ENCODE measurements at regions not wholly inside any gene's neighbourhood (a gene's known extent, or its start where the extent isn't known, plus 50 kb on each side); places are given as distances from the start of the nearest gene placed in this dataset.

- no peak for DNase-seq
Measured at GRCh38 chr14:85425507-85425906, 104.4 kb upstream of the FLRT2 start.

DNA sequence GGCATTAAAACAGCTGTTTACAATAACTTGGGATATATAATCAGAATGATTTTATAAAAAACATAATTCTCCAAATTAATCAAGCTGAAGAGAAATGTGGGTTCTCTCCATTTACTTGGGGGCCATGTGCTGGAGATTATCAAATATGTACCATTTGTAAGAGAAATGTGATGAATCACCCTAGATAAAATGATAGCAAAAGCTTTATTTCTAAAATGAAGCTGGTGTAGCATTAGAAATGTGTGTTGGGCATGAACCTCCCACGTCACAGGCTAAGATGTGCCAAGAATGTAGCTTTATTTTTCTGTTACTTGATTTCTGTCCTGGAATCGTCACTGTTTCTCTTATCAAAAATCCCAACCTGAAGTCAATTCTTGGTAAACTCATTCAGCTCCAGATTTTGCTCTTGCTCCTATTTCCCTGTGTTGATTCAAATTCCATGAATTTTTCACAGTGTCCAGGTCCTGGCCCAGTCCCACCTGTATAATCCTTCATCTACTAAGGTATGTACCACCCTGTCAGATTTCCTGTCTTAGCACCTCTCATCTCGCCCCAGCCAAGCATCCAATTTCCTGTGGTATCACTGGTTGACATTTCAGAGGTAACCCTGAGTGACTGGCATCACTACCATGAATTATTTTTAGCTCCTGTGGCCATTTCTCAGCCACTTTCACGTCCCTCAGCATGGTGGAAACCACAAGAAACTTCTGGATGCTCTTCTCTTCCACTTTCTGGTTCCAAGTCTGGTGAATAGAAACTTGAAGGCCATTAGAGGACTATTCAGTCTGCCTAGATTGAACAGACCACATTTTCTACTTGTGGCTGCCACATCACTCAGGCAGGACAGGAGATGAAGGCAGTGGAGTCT lies 103.6 kb upstream of the FLRT2 start:
- DNase-seq = no peak

DNA sequence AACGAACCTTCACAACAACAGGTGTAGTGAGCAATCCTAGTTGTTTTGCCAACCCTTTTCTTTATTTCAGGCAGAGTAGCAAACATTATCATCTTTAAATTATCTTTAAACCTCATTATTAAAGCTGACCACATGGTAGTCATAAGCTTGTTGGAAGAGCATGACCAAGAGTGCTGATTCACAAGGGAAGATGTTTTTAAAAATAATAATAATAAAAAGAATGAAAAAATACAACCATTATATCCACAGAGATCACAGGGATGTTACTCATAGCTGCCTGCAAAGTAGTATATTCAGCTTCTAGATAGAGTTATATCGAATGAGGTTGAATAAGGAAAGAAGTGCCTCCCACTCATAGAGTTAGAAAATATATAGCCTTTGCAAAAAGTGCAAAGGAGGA lies 101.0 kb upstream of the FLRT2 start:
- DNase-seq = peak; percentile 43

- peak; percentile 39 for DNase-seq
Measured at GRCh38 chr14:85437148-85437547, 92.8 kb upstream of the FLRT2 start.

DNA sequence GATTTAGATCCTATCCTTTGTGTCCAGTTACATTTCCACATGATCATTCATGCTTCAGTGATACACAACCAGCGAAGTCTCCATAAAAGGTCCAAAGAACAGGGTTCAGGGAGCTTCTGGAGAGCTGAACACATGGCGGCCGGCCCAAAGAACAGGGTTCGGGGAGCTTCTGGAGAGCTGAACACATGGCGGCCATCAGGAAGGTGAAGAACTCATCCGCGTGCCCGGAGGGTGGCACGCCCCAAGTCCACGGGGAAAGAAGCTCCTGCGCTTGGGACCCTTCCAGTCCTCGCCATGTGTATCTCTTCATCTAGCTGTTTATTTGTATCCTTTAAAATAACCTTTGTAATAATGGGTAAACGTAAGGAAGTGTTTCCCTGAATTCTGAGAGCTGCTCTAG lies 91.9 kb upstream of the FLRT2 start:
- no peak for DNase-seq

DNA sequence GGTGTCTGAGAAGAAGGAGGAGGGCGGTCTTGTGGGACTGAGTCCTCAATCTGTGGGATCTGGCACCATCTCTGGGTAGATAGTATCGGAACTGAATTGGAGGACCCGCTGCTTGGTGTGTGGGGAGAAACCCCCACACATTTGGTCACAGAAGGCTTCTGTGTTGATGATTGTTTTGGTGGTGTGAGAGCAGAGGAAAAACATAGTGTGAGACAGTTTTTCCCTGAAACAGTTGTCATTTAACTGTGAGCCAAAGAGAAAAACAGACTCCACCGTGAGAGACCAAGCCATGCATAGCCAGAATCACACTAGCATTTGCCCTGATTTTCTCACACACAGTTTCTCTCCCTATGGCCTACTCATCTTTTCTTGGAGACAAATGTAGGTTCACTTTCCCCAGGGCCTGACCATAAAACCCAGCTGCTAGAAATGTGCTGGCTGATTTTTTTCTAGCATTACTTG lies 91.4 kb upstream of the FLRT2 start:
- no peak for DNase-seq

DNA sequence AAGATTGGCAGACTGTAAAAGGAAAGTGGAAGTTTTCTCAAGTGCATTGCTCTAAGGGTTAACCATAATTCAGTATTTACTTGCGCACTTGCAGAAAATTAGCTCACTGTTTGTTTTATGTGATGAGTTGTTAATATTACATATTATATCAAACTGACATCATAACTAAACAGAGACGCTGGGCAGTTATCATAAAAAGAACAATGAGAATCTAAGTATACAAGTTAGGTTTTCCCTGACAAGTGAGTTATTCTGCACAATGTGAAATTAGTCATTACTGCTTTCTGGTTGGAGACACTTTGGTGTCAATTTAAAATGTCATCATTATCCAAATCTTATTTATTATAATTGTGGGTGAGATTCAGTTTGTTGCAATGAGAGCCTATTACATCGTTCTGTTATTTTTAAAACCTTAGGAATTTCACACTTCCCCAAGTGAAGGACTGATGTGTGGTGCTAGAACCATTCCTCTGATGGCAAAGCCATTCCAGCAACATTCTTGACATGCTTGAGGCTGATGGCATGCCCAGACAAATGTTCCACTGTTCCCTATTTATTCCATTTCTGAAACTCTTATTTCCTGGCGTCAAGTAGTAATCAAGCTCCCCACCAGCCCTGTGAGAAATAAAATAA lies 90.1 kb upstream of the FLRT2 start:
- DNase-seq = peak; percentile 90

DNA sequence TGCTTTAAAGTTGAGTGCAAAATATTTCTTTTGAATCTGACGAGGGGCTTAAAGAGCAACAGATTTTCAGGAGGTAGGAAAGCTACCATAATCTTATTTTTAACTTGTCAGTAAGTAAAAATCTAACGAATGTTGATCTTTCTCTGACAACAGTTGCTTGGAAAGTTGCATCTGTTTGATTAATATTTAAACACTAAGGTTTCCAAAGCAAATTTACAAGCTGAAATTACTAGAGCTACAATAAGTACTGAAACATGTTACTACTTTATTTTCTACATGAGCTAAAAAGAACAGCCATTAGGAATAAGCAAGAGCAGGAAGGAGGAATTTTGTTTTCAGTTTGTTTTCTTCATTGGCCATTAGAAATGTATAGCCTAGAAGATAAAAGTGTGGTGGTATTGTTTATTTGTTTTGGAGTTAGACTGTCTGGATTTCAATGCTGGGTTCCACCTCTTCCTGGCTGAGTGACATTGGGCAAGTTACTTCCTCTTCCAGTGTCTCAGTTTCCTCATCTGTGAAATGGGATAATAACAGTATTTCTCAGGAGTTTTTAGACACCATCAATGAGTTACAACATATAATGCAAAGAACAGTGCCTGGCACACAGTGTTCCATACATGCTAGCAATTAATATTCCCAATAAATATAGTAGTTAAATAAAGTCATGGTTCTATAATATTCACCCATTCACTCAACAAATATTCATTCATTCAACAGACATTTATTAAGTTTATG lies 87.9 kb upstream of the FLRT2 start:
- no peak for DNase-seq

- DNase-seq = no peak
Measured at GRCh38 chr14:85442996-85443395, 86.9 kb upstream of the FLRT2 start.

- peak; percentile 29 for DNase-seq
Measured at GRCh38 chr14:85444635-85445034, 85.3 kb upstream of the FLRT2 start.

- DNase-seq = no peak
Measured at GRCh38 chr14:85445151-85445795, 84.7 kb upstream of the FLRT2 start.

DNA sequence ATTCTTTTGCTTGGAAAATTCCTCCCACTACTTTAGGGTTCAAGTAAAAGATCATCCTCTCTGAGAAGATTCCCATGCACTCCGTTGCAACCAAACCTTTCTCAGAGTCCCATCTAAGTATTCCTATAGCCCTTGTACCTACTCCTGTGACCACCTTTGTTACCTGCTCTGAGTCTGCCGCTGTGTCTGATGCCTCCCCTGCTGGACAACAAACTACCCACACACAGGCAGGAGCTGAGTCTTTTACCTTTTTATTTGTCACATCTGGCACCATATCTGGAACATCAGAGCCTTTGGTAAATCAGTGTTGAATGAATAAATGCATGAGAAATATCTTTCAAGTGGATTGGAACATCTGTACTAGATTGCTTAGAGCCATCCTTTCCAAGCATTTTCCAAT lies 82.1 kb upstream of the FLRT2 start:
- no peak for DNase-seq

GRCh38 chr14:85451421-85451820 lies 78.5 kb upstream of the FLRT2 start:
- no peak for DNase-seq

GRCh38 chr14:85453401-85454225 lies 76.3 kb upstream of the FLRT2 start:
- no peak for DNase-seq

GRCh38 chr14:85454226-85454813 lies 75.6 kb upstream of the FLRT2 start:
- no peak for DNase-seq

DNA sequence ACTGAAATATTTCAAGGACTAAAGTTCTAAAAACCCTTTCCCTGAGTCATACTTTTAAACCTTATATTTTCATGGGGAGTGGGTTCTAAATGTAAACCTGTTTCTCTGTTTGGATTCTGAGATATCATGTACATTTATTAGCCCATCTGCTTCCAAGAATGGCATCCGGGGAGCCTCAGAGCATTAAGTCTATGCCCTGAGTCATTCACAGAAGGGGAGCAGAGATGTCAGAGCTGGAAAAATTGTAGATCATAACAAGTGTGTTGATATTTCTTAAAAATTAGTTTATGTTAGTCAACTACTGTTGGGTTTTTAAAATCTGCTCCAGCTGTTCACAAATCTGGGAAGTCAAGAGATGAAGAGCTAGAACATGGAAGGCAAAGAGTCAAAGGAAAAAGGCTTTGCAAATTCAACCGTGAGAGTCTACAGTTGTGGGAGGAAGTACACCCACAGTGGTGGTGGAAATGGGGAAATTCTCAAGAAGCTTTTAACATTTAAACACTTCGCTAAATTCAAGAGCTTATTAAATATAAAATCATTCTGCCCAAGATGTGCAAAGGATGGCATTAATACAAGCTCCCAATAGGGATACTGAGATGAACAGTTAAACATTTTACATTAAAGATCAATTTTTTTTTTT lies 70.5 kb upstream of the FLRT2 start:
- DNase-seq = no peak

- no peak for DNase-seq
Measured at GRCh38 chr14:85461432-85462133, 68.4 kb upstream of the FLRT2 start.

GRCh38 chr14:85463512-85463911 lies 66.4 kb upstream of the FLRT2 start:
- no peak for DNase-seq

DNA sequence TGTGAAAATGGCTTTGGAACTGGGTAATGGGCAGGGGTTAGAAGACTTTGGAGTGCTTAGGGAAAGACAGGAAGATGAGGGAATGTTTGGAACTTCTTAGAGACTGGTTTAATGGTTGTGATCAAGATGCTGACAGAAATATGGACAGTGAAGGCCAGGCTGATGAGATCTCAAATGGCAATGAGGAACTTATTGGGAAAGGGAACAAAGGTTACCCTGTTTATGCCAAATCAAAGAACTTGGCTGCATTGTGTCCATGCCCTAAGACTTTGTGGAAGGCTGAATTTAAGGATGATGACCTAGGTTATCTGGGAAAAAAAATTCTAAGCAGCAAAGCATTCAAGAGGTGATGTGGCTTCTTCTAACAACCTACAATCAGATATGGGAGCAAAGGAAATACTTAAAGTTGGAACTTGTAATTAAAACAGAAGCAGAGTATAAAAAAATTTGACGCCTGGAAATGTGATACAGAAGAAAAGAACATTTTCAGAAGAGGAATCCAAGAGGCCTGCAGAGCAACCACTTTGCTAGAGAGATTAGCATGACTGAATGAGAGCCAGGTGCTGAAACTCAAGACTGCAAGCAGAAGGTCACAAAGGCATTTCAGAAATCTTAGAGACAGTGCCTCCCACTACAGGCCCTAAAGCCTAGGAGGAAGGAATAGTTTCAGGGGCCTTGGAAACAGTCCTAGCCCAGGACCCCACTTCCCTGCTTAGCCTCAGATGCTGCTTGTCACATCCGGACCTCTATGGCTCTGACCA lies 65.6 kb upstream of the FLRT2 start:
- no peak for DNase-seq

DNA sequence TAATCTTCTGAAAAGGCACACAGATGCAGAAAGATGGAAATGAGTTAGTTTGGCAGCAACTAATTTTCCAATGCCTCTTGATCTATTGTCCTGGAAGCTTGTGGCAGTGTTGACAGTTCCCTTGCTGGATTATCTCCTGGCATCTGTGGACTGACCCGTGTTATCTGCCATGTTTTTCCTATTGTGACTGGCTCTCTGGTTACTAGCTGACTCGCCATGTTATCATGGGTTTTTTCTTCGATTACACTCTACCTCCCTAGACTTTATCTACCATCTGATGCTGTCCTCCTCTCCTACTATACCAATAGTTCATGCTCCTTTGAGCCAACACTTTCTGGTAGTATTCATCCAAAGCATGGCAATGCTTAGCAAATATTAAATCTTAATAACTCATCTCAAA lies 63.3 kb upstream of the FLRT2 start:
- DNase-seq = peak; percentile 46

Data from fibroblast of skin of back (primary cell).